ENCODE measurements at regions not wholly inside any gene's neighbourhood (a gene's known extent, or its start where the extent isn't known, plus 50 kb on each side); places are given as distances from the start of the nearest gene placed in this dataset.
"Not testable (repeated sequence)": the region's sequence is repeated elsewhere in the genome, so short reads cannot be mapped to it uniquely, and the experiment has no call there.

- DNase-seq, result no peak
Observed at GRCh38 chr9:103068753-103069152, 73.6 kb downstream of the CYLC2 start.

DNA sequence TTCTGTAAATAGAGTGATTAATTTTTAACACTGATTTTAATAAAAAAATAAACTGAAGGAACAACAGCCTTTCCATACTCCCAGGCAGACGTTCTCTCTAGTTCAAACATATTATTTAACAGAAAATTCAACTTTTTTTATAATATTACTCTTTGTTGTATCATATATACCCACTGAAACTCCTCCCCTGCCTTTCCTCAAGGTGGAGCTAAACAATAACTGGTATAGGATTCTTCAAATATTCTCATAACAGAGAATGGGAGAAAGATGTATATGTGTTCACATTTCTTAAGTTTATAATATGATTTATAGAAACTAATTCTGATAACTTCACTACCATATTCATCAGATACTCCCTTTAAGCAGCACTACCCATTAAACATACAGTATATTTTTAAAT, 83.4 kb downstream of the CYLC2 start:
- no peak for DNase-seq

DNA sequence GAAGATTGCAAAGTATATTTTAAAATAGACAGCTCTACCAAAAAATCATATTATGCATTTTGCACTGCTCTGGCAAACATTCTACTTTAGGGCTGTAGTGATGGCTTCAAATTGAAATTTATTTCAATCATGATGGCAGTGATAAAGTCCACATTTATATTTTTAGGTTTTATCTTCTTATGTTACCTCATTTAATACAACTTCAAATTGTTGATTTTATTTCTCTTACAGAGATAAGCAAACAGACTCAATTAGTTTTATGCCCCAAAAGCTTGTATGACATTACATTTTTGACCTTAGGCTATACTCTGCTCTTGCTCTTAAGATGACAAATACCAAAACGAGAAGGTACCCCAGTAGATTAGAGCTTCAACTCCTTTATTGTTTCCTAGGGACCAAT, 87.4 kb downstream of the CYLC2 start:
- DNase-seq, result no peak

- DNase-seq, result no peak
Observed at GRCh38 chr9:103089357-103089756, 94.2 kb downstream of the CYLC2 start.

DNA sequence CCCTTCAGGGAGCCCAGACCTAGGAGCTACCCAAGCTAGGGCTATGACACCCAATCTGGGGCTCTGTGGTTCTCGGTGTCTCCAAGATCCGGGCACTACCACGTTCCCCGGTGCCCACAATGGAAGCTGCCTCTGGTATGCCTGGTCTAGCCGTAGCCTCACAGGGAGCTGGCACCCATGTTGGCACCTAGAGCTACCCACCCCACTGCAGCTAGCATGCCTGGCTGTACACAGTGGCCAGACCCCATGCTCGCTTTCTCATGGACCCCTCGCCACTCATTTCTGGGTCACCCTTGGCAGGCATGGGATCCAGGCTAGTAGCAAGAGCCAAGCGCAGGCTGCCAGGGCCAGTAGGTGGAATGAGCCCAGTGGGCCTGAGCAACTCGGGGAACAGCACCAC, 109.0 kb downstream of the CYLC2 start:
- no peak for DNase-seq

GRCh38 chr9:103116246-103116645, 121.1 kb downstream of the CYLC2 start:
- DNase-seq, result no peak

GRCh38 chr9:103126494-103126893, 131.4 kb downstream of the CYLC2 start:
- DNase-seq, result no peak

DNA sequence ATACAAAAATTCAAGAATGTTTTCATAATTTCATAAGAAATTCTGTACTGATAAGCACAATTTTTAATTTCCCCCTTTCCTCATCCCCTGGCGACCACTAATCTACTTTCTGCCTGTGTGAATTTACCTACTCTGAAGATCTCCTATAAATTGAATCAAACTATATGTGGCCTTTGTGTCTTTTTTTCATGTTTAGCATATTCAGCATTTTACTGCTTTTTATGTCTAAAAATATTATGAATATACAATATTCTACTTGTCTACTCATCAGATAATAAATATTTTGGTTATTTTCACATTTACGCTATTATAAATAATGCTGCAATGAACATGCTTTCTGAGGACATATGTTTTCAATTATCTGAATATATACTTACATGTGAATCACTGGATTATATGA, 144.8 kb downstream of the CYLC2 start:
- no peak for DNase-seq

- DNase-seq, result no peak
Observed at GRCh38 chr9:103152473-103152872, 157.3 kb downstream of the CYLC2 start.

- DNase-seq, result no peak
Observed at GRCh38 chr9:103167530-103167929, 172.4 kb downstream of the CYLC2 start.

GRCh38 chr9:103168254-103168653, 173.1 kb downstream of the CYLC2 start:
- no peak for DNase-seq

DNA sequence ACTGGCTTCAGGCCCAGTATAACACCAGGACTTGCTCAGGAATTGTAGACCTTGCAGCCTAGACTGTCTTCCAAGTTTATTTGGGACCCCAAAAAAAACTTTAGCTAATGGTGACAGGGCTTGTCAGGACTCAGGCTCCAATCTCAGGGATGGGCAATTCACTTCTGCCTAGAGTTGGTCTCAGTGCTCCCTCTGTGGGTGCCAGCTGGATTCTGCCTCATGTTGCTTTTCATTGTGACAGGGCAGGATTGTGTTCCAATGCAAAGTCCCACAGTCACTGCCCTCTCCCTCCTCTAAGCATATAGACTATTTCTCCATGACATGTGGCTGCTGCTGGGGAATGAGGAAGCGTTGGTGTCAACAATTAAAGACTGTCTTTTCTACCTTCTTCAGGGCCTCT, 174.7 kb downstream of the CYLC2 start:
- DNase-seq, result no peak

- DNase-seq, result peak; percentile 89
Observed at GRCh38 chr9:103183701-103184171, 188.6 kb downstream of the CYLC2 start.

DNA sequence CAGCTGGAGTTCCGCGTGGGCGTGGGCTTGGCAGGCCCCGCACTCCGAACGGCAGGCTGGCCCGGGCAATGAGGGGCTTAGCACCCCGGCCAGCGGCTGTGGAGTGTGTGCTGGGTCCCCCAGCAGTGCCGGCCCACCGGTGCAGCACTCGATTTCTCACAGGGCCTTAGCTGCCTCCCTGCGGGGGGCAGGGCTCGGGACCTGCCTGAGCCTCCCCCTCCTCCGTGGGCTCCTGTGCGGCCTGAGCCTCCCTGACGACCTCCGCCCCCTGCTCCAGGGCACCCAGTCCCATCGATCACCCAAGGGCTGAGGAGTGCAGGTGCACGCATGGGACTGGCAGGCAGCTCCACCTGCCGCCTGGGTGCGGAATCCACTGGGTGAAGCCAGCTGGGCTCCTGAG, 191.8 kb downstream of the CYLC2 start:
- DNase-seq, result no peak

- DNase-seq, result no peak
Observed at GRCh38 chr9:103188781-103189350, 193.7 kb downstream of the CYLC2 start.

DNA sequence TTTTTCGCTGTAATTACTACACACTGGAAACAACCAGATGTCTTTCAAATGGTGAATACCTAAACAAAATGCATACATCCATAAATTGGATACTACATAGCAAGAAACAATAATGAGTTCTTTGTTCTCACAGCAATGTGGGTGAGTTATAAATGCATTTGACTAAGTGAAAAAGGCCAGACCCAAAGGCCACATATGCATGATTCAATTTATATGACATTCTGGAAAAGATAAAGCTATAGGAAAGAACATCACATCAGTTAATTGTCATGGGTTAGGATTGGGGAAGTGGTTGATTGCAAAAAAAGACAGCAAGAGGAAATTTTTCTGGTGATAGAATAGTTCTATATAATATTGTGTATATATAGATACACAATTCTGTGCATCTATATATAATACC, 198.9 kb downstream of the CYLC2 start:
- no peak for DNase-seq

GRCh38 chr9:103203172-103203571, 208.0 kb downstream of the CYLC2 start:
- DNase-seq, result no peak

GRCh38 chr9:103205881-103206585, 210.9 kb downstream of the CYLC2 start:
- DNase-seq, result not testable (repeated sequence)

- DNase-seq, result no peak
Observed at GRCh38 chr9:103210607-103211006, 215.5 kb downstream of the CYLC2 start.

DNA sequence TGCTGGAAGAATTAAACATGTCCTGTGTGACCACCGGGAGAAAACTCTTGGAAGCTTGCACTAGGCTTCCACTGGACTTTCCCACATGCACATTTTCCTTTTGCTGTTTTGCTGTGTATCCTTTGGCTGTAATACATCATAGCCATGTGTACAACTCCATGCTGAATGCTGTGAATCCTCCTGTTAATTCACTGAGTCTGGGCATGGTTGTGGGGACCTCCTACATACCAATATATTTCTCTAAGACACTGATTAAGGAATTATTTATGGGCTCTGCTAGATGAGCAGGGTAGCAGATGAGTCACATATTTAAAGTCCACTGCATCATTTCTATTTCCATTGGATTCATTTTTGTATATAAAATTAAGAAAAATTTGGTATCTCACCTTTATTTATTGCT, 220.1 kb downstream of the CYLC2 start:
- DNase-seq, result no peak

DNA sequence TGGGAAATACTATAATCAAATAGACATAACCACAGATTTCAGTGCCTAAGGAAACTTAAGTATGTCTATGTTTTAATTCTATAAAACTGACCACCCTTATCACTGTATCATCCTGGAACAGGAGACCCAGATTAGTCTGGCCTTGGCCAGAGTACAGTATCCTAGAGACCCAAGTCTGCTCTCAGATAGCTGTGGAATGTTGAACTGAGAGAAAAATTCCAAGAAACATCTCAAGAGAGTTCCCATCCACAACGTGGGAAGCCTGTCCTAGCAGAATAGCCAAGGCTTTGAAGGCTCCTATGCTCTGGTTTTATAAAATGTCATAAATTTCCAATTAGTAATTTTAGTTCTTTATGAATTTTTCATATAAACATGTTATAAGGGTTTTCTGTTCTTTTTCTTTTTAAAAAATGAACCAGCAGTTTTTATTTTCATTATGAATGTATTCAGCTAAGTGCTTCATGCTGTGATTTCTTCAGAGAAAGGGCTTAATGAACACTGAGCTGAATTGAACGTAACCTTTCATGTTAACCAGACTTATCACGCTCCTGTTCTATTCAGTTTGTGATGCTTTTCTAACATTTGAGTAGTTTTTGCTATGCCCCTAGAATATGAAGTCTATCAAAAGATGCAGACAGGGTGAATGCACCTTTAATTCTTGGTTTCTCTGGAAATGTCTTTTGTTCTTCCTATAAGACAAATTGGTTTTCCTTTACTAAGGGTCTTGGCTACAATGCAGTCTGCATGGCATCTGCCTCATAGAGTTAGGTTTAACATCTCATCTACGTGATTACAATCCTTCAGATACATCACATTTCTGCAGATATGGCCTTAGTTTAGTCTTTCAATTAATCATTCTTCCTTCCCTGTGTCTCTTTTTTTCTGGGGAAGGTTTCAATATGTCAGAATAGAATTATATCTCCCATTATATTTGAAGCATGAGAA, 230.8 kb downstream of the CYLC2 start:
- DNase-seq, result no peak

DNA sequence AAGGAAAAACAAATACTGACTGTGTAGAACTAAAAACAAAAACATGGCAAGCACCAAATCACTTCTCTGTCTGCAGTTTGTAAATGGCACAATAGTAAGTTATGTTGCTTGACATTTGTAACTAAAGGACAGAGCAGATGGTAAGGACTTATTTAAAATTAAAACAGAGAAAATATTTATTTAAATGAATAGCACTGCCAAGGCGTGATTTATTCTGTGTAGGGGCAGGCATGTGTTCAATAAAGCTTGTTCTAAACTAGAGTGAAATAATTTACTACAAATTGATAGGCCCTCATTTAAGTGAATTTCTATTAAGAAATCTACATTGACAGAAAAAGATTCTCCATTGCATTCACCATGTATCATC, 231.5 kb downstream of the CYLC2 start:
- no peak for DNase-seq

GRCh38 chr9:103237571-103238109, 242.5 kb downstream of the CYLC2 start:
- DNase-seq, result not testable (repeated sequence)

DNA sequence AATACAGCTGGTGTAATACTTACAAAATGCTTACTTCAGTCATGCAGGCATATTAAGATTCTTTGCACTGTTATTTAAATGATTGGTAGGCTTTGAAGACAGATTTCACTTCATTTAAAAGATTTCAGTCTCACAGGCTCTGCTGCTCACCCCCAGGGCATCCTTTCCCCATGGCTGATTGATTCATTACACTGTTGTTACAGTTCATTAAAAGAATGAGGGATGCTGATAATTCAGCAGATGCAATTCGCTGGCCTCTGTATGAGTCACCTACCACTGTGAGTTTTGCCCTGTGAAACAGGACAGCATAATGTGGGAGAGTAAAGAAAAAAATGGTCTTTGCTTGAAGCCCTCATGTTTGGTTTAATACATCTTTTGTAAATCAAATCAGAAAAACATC, 246.9 kb downstream of the CYLC2 start:
- no peak for DNase-seq
